AG20443 (cell line): ENCODE measurements at regions not wholly inside any gene's neighbourhood (a gene's known extent, or its start where the extent isn't known, plus 50 kb on each side); places are given as distances from the start of the nearest gene placed in this dataset.

Experiments
- DNase-seq: peaks from one replicate; pipeline ENCODE4 v3.0.0; 2012; ENCODE audit warnings: low spot score, mixed read lengths

- DNase-seq = peak; percentile 61
These were observed 681.0 kb upstream of the GJE1 start for GRCh38 chr6:141451511-141452353.

- DNase-seq = no peak
These were observed 681.6 kb upstream of the GJE1 start for GRCh38 chr6:141451181-141451510.

GRCh38 chr6:141445928-141446628 lies 686.6 kb upstream of the GJE1 start:
- DNase-seq = no peak

- peak; percentile 5 for DNase-seq
These were observed 688.9 kb upstream of the GJE1 start for GRCh38 chr6:141443668-141444289.

GRCh38 chr6:141443032-141443431 lies 689.7 kb upstream of the GJE1 start:
- DNase-seq = no peak

- DNase-seq = no peak
These were observed 693.2 kb upstream of the GJE1 start for GRCh38 chr6:141439513-141439912.

- DNase-seq = no peak
These were observed 695.0 kb upstream of the GJE1 start for GRCh38 chr6:141437685-141438084.

GRCh38 chr6:141437011-141437410 lies 695.7 kb upstream of the GJE1 start:
- DNase-seq = no peak

- DNase-seq = peak; percentile 17
These were observed 706.2 kb upstream of the GJE1 start for GRCh38 chr6:141426400-141426980.

GRCh38 chr6:141421378-141421777 lies 711.3 kb upstream of the GJE1 start:
- peak; percentile 49 for DNase-seq

GRCh38 chr6:141418076-141418475 lies 714.6 kb upstream of the GJE1 start:
- DNase-seq = no peak

- DNase-seq = no peak
These were observed 716.8 kb upstream of the GJE1 start for GRCh38 chr6:141415896-141416295.

GRCh38 chr6:141413196-141413595 lies 719.5 kb upstream of the GJE1 start:
- DNase-seq = peak; percentile 9

GRCh38 chr6:141406761-141407160 lies 726.0 kb upstream of the GJE1 start:
- DNase-seq = no peak

GRCh38 chr6:141403827-141404226 lies 728.9 kb upstream of the GJE1 start:
- DNase-seq = peak; percentile 28

GRCh38 chr6:141403103-141403502 lies 729.6 kb upstream of the GJE1 start:
- DNase-seq = no peak

- DNase-seq = no peak
These were observed 730.2 kb upstream of the GJE1 start for GRCh38 chr6:141402489-141402888.

- DNase-seq = no peak
These were observed 730.9 kb upstream of the GJE1 start for GRCh38 chr6:141401851-141402250.

GRCh38 chr6:141401168-141401567 lies 731.6 kb upstream of the GJE1 start:
- DNase-seq = no peak

GRCh38 chr6:141398949-141399348 lies 733.8 kb upstream of the GJE1 start:
- DNase-seq = peak; percentile 11

- no peak for DNase-seq
These were observed 737.2 kb upstream of the GJE1 start for GRCh38 chr6:141395443-141396008.

GRCh38 chr6:141394565-141395051 lies 738.1 kb upstream of the GJE1 start:
- DNase-seq = no peak
